SHP77 (cell line): ENCODE measurements at regions not wholly inside any gene's neighbourhood (a gene's known extent, or its start where the extent isn't known, plus 50 kb on each side); places are given as distances from the start of the nearest gene placed in this dataset.

Experiments
- DNase-seq, 2 experiments: peaks; one replicate each; lab custom pipeline; 2025; lab: John Stamatoyannopoulos, UW

DNA sequence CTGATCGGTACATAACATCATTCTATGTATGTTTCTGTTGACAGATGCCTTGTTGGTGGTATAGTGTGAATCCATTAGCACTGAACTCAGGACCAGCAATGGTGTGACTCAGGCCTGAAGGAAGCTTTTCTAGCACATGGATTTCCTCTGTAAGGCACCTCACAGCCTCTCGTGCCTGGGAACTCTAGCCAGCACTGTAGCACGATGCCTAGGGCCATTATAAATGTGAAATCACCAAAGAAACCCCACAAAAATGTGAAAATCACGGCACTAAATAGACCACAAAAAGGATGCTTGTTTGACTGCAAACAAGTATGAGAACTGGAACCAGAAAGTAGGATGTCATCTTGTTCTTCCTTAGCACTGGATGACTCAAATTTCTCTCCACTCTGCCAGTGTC, 63.7 kb upstream of the NKX2-2 start:
- DNase-seq = no peak

DNA sequence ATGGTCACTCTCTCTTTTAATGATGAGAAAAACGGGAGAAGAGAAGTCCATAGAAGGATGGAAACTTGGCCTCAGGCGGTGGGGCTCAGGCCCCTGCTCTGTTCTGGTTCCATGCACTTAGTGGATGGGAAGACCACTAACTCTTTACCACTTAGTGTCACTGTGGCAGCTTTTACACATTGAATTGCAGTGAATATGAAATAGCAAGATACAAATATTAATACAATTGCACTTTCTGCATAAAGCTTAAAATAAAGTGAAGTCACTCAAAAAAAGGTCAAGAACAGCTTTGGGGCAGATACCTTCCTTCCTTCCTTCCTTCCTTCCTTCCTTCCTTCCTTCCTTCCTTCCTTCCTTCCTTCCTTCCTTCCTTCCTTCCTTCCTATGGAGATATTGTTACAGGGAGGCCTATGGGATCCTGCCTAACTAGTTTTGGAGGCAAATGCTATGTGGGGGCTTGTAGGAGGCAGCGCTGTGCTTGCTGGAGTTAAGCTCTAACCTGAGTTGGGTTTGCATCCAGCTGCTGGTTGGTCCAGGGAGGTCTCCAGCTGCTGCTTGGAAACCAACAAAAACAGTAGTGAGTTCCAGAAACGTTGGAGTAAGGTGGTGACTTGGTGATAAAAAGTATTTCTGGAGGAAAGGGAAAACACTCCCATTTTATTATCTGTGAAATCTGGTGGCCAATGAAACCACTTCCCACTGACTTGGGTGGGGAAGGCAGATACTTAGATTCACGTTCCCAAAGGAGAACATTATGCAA, 62.3 kb upstream of the NKX2-2 start:
- DNase-seq = no peak

DNA sequence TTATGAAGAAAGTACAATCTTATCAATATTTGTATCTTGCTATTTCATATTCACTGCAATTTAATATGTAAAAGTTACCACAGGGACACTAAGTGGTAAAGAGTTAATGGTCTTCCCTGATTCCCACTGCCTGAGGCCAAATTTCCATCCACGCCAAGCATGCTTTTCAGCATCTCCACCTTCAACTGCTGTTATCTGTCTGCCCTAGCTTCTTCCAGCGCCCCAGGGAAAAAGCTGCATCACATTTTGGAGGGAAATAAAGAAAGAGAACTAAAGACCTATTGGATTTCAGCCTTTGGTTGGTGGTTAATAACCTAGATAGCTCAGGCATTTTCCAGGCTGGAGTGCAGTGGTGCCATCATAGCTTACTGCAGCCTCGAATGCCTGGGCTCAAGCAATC, 61.3 kb upstream of the NKX2-2 start:
- DNase-seq = no peak

DNA sequence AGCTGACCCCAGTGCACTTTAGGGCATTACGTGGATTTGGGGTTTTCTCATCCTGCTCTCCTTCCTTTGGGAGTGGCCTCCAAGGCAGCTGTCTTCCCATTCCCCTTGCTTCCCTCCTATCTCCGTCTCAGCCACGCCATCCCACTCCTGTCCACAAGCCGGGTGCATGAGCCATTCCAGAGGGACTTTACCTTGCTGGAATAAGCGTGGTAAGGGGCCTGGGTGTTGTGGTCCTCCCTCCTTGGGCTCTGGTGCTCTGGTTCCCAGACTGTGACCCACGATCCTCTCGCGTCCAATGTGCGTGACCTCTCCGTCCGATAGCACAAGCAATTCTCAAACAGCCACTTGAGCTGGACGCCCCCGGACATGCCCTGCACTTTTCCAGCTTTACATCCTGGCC, 60.6 kb upstream of the NKX2-2 start:
- no peak for DNase-seq

DNA sequence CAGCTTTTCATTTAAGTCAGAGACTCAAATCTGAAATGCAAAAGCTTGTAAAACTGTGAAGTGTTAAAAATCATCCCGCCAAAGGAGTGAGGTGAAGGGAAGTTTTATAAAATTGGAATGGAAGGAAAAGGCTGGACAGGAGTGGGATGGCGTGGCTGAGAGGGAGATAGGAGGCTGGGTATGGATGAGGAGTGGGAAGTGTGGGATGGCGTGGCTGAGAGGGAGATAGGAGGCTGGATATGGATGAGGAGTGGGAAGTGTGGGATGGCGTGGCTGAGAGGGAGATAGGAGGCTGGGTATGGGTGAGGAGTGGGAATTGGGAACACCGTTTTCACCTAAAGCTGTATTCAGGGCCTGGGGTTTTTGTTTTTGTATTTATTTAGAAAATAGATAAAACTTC, 59.4 kb upstream of the NKX2-2 start:
- DNase-seq = no peak

DNA sequence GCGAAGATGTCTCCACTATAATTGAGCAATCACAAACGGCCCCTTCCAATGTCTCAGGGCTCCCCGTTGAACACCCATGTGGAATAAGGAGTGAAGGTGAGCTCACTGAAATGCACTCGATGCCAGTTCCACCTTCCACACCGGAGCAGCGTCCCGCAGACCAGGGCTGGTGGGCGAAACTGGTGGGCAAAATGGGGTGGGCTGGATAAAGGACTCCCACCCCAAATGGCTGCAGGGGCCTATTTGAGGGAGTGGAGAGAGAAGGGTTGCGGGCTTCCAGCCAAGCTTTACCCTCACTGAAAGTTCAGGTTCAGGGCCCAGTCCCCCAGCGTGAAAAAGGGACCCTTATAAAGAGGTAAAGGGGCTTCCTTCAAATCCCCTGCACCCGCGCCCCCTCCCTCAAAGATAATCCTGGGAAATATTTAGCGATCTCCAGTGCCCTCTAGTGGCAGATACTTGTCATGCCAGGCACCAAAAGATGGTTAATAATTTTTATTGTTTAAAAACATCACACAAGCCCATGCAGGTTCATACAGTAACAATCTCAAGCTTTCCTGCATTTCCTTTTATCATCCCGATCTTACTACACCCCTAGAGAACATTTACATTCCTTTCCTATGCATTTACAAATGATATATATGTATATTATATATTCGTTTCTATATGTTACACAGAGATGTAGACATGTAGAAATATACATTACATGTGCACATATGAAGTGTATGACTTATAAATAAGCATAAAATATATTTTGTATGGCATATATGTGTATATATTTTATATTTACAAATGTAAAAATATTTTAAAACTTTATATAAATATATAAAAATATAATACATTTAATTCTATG, 58.2 kb upstream of the NKX2-2 start:
- DNase-seq = peak; percentile 11 to 52

DNA sequence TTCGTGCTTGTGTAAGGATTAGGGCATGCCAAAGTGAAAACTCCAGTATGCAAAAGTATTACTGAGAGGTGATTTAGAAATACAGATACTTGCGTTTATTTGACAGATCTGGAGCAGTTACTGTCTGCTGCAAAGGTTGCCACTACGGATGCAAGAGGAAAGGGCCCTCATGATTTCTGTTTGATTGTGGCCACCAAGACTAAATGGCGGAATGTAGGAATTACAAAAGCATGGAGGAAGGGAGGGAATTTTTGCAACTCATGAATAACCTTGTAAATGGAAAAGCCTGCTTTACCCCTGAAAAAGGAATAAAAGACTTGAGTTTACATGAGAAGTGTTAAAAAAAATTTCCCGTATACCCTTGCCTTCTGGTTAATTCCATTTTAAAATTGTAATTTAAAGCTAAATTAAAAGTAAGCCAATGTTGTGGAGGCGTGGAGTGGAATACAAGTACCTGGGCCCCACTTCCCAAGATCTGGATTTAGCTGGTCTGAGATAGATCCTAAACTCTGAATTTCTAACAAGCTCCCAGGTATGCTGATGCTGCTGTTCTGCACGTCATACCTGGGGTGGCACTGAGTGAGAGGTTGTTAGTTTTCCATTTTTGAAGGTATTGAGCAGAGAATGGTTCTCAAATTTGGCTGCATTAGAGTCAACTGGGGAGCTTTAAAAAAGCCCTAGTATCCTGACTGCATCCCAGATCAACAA, 56.6 kb upstream of the NKX2-2 start:
- DNase-seq = no peak

DNA sequence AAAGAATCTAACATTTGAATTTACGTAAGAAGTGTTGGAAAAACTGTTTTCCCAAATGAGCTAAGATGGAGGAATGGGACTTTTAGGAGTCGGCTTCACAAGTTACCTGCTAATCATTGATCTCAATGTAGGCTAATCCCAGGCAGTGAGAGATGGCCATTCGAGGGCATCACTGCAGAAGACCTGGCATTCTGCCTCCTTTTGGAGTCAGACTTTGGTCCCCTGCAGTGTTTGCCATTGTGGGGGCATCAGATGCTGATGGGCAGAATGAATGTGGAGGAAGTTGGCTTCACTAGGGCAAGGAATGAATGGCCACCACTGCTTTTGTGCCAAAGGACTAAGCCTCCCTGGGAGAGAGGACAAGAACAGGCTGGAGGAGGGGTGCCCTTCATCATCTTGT, 55.7 kb upstream of the NKX2-2 start:
- no peak for DNase-seq

DNA sequence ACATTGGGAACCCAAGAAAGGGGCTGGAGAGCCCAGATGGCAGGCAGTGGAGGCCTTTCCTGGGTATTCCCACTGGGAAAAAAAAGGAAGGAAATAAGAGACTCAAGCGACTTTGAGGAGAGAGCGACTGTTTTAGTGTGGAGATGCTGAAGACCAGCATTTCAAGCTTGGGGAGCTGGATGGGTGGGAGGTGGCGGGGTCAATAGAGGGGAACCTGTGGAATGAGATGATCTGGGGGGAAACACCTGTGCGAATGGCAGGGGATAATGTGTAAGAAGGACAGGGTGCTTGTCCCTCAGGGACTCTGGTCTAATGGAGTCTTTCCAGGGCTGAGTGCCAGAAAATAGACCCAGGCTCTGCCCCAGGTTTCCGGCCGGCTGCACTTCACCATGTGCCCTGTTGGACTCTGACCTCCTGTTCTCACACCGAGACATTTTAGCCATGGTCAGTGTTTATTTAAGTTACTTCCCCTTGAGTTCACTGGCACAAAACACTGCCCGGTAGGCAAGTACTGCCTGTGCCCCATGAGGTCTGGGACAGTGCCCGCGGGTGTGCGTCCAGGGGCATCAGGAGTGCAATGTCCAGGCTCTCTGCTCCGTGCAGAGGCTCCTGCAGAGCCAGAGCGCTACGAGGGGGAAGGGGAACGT, 50.4 kb upstream of the NKX2-2 start:
- DNase-seq = peak in 1 of 2 experiments; percentile 25
